Endothelial cell of umbilical vein (primary cell): ENCODE measurements at regions not wholly inside any gene's neighbourhood (a gene's known extent, or its start where the extent isn't known, plus 50 kb on each side); places are given as distances from the start of the nearest gene placed in this dataset.

Experiments used
- BruUV-seq: library from RNA; stranded (reverse); fragments of 400-500 nt; replicated peaks from 2 replicates; lab custom pipeline; 2021; lab: Mats Ljungman, UMichigan
- CTCF ChIA-PET: fragments of 300-600, 350-600 bp; sonication (Branson Sonifier 250); formaldehyde crosslinking; loops from one replicate; lab custom pipeline; 2021; ENCODE audit warnings: antibody characterized with exemption, inconsistent platforms; lab: Charles Lee
- POLR2A ChIA-PET: fragments of 300-600, 350-600 bp; sonication (Branson Sonifier 250); formaldehyde crosslinking; loops from one replicate; lab custom pipeline; 2021; ENCODE audit warnings: antibody characterized with exemption, inconsistent platforms; lab: Charles Lee
- DNase-seq: peaks from one replicate; pipeline ENCODE4 v3.0.0-alpha.2; 2011; ENCODE audit warnings: low read depth, low spot score
- FAIRE-seq: peaks from 2 replicates; lab custom pipeline; 2011; peaks lifted over from hg19 to GRCh38; lab: Jason Lieb, UNC
- H2AFZ ChIP-seq: 2 replicates; pipeline ENCODE4 v1.6.0; 2012; ENCODE audit warnings: low read depth, low read length, control low read depth, inconsistent platforms
- H3K27ac ChIP-seq: 2 replicates; pipeline ENCODE4 v1.5.1; 2011; ENCODE audit warnings: low read depth, mild to moderate bottlenecking, control low read depth, low read length, moderate library complexity; ENCODE audit not compliant: insufficient read depth
- H3K27me3 ChIP-seq, 2 experiments: 2 replicates each; pipeline versions ENCODE4 v1.6.0 to v1.6.1; 2011; ENCODE audit warnings: low read length in 2 of 2, mixed read lengths in 1 of 2; ENCODE audit not compliant: control insufficient read depth in 2 of 2, insufficient read depth in 2 of 2
- H3K36me3 ChIP-seq, 2 experiments: 2 replicates in 1 of 2; 3 replicates in 1 of 2; pipeline ENCODE4 v1.5.1; 2011; ENCODE audit warnings: low read length in 2 of 2, mild to moderate bottlenecking in 1 of 2, moderate library complexity in 1 of 2; ENCODE audit not compliant: control insufficient read depth in 2 of 2, insufficient read depth in 2 of 2; ENCODE audit errors: extremely low read depth in 1 of 2
- H3K4me1 ChIP-seq: 3 replicates; pipeline ENCODE4 v1.5.1; 2011; ENCODE audit warnings: mild to moderate bottlenecking, low read length; ENCODE audit not compliant: control insufficient read depth, insufficient read depth; ENCODE audit errors: extremely low read depth
- H3K4me2 ChIP-seq: 2 replicates; pipeline ENCODE4 v1.6.1; 2011; ENCODE audit warnings: low read length, control low read depth, mixed read lengths; ENCODE audit not compliant: insufficient read depth
- H3K4me3 ChIP-seq, 3 experiments: fragments of 200-600 bp in 1 of 3; sonication (generic), shearing (Covaris generic) in 1 of 3; replicated peaks in 1 of 3; 2 replicates each; pipeline ENCODE4 v1.5.1; 2011 to 2016; ENCODE audit warnings: control low read depth in 3 of 3, low read length in 3 of 3, mild to moderate bottlenecking in 2 of 3, inconsistent platforms in 1 of 3, low read depth in 1 of 3, moderate library complexity in 1 of 3; ENCODE audit not compliant: insufficient read depth in 1 of 3
- H3K79me2 ChIP-seq: 2 replicates; pipeline ENCODE4 v1.6.0; 2012; ENCODE audit warnings: low read length, inconsistent platforms; ENCODE audit not compliant: control insufficient read depth, insufficient read depth
- H3K9ac ChIP-seq: replicated peaks from 2 replicates; pipeline ENCODE3; 2011; ENCODE audit warnings: low read length, control low read depth; ENCODE audit not compliant: insufficient read depth; ENCODE audit errors: extremely low read depth
- H3K9me1 ChIP-seq: replicated peaks from 3 replicates; pipeline ENCODE4 v1.6.0; 2011; ENCODE audit warnings: mild to moderate bottlenecking, low read length; ENCODE audit not compliant: control insufficient read depth, insufficient read depth; ENCODE audit errors: extremely low read depth
- H3K9me3 ChIP-seq: replicated peaks from 2 replicates; pipeline ENCODE4 v1.5.1; 2012; ENCODE audit warnings: low read length, inconsistent platforms; ENCODE audit not compliant: control insufficient read depth, insufficient read depth
- H4K20me1 ChIP-seq: replicated peaks from 2 replicates; pipeline ENCODE3; 2011; ENCODE audit warnings: mild to moderate bottlenecking, low read length; ENCODE audit not compliant: control insufficient read depth, insufficient read depth; ENCODE audit errors: extremely low read depth
- EZH2 ChIP-seq: IDR thresholded peaks from 2 replicates; pipeline ENCODE4 v1.6.1; 2012; ENCODE audit warnings: borderline replicate concordance, low read depth, mild to moderate bottlenecking, moderate library complexity, low read length, inconsistent platforms; ENCODE audit not compliant: severe bottlenecking
- FOS ChIP-seq: IDR thresholded peaks from 2 replicates; pipeline ENCODE4 v1.6.1; 2011; ENCODE audit warnings: mild to moderate bottlenecking, low read length, moderate library complexity, borderline replicate concordance; ENCODE audit not compliant: insufficient read depth
- GATA2 ChIP-seq: IDR thresholded peaks from 2 replicates; pipeline ENCODE4 v1.7.0; 2011; ENCODE audit warnings: low read depth, mild to moderate bottlenecking, moderate library complexity, mixed read lengths, low read length; ENCODE audit not compliant: insufficient read length, insufficient read depth
- JUN ChIP-seq: IDR thresholded peaks from 2 replicates; pipeline ENCODE4 v1.6.1; 2011; ENCODE audit warnings: borderline replicate concordance, low read depth; ENCODE audit not compliant: insufficient read length, insufficient read depth
- MAX ChIP-seq: IDR thresholded peaks from 2 replicates; pipeline ENCODE4 v1.6.1; 2011; ENCODE audit not compliant: insufficient read depth, insufficient read length
- MYC ChIP-seq: IDR thresholded peaks from one replicate; pipeline ENCODE4 v1.6.1; 2011; ENCODE audit warnings: mild to moderate bottlenecking, low read depth, low read length
- POLR2A ChIP-seq: IDR thresholded peaks from 2 replicates; pipeline ENCODE4 v1.6.1; 2012; ENCODE audit warnings: low read depth, mild to moderate bottlenecking, control low read depth, low read length
- POLR2AphosphoS5 ChIP-seq: IDR thresholded peaks from 2 replicates; pipeline ENCODE4 v1.6.1; 2012; ENCODE audit warnings: low read depth, mild to moderate bottlenecking, control low read depth, low read length, moderate library complexity; ENCODE audit not compliant: insufficient read depth
- dilution Hi-C: fragments of 300-500 bp; cut with MboI; formaldehyde crosslinking; loops from one replicate; pipeline ENCODE4 v1.15.0; 2019; ENCODE audit warnings: low sequenced_read_pairs; ENCODE audit not compliant: extremely low pct_ligation_motif_present
- intact Hi-C: fragments of 100-400 bp; cut with micrococcal nuclease; formaldehyde crosslinking; loops from one replicate; pipeline ENCODE4 v1.10.0; 2022
- TF ChIP-seq, protein P1 (sequence below), 2 donors: IDR thresholded peaks; 1 replicate in 1 of 2; 2 replicates in 1 of 2; pipeline ENCODE4 v1.5.1; 2011; ENCODE audit warnings: low read length in 2 of 2, mild to moderate bottlenecking in 2 of 2, moderate library complexity in 2 of 2, control low read depth in 1 of 2, inconsistent platforms in 1 of 2, low read depth in 1 of 2; ENCODE audit not compliant: insufficient read depth in 1 of 2; ENCODE audit errors: extremely low read depth in 1 of 2

GRCh38 chr4:187071946-187072600, 348.4 kb upstream of the FAT1 start:
- CTCF ChIA-PET: no interaction called here
- intact Hi-C loops: no loop called here

More at GRCh38 chr4:187071946-187072600, 348.4 kb upstream of the FAT1 start:
- POLR2A ChIA-PET: no interaction called here
- H3K36me3 ChIP-seq: no peaks in the 10 kb centered on the region
- H2AFZ ChIP-seq: no peak overlapping the region
- no peaks in the 10 kb centered on the region for H3K27me3 ChIP-seq
- no peaks in the 10 kb centered on the region for H3K79me2 ChIP-seq
- H3K4me2 ChIP-seq: no peak overlapping the region
- no peak overlapping the region for H3K4me3 ChIP-seq
- TF ChIP-seq POLR2AphosphoS5: no peak
- TF ChIP-seq MAX: no peak
- TF ChIP-seq POLR2A: no peak
- TF ChIP-seq JUN: no peak
- no peak for TF ChIP-seq FOS
- TF ChIP-seq, protein P1, sequence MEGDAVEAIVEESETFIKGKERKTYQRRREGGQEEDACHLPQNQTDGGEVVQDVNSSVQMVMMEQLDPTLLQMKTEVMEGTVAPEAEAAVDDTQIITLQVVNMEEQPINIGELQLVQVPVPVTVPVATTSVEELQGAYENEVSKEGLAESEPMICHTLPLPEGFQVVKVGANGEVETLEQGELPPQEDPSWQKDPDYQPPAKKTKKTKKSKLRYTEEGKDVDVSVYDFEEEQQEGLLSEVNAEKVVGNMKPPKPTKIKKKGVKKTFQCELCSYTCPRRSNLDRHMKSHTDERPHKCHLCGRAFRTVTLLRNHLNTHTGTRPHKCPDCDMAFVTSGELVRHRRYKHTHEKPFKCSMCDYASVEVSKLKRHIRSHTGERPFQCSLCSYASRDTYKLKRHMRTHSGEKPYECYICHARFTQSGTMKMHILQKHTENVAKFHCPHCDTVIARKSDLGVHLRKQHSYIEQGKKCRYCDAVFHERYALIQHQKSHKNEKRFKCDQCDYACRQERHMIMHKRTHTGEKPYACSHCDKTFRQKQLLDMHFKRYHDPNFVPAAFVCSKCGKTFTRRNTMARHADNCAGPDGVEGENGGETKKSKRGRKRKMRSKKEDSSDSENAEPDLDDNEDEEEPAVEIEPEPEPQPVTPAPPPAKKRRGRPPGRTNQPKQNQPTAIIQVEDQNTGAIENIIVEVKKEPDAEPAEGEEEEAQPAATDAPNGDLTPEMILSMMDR (IDR thresholded peaks at IDR 0.05; ENCODE audit: extremely low read depth in 1 of 2, insufficient read depth in 1 of 2, low read depth in 1 of 2, low read length in 2 of 2): no peak
- no peak for TF ChIP-seq MYC
- no peak for TF ChIP-seq EZH2
- no peak for TF ChIP-seq GATA2
- dilution Hi-C loops: no loop called here
- DNase-seq (no peak), FAIRE-seq (no peak)
- no peaks in the 10 kb centered on the region for H4K20me1 ChIP-seq
- H3K27ac ChIP-seq: no peak overlapping the region
- H3K9ac ChIP-seq: no peak overlapping the region
- no peaks in the 10 kb centered on the region for H3K9me1 ChIP-seq
- no TSS peak for BruUV-seq
- H3K4me1 ChIP-seq: no peaks in the 10 kb centered on the region
- peaks cover 8% of the 10 kb centered on the region for H3K9me3 ChIP-seq
